GM21447 (cell line): ENCODE measurements at regions not wholly inside any gene's neighbourhood (a gene's known extent, or its start where the extent isn't known, plus 50 kb on each side); places are given as distances from the start of the nearest gene placed in this dataset.

Experiments used
- ATAC-seq: cut with Tn5 transposase; IDR thresholded peaks from one replicate; pipeline ENCODE4 v1.9.1; 2021; ENCODE audit not compliant: unreplicated experiment

- no peak for ATAC-seq
These were observed 54.5 kb upstream of the HTR4 start for GRCh38 chr5:148708854-148709253.

GRCh38 chr5:148711961-148712360, 57.6 kb upstream of the HTR4 start:
- ATAC-seq = no peak

- no peak for ATAC-seq
These were observed 59.6 kb upstream of the HTR4 start for GRCh38 chr5:148713735-148714508.

DNA sequence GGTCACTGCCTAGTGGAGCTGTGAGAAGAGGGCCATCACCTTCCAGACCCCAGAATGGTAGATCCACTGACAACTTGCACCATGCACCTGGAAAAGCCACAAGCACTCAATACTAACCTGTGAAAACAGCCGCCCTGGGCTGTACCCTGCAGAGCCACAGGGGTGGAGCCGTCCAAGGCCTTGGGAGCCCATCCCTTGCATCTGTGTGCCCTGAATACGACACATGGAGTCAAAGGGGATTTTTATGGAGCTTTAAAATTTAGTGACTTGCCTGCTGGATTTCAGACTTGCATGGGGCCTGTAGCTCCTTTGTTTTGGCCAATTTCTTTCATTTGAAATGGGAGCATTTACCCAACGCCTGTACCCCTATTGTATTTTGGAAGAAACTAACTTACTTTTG, 62.4 kb upstream of the HTR4 start:
- ATAC-seq = no peak

DNA sequence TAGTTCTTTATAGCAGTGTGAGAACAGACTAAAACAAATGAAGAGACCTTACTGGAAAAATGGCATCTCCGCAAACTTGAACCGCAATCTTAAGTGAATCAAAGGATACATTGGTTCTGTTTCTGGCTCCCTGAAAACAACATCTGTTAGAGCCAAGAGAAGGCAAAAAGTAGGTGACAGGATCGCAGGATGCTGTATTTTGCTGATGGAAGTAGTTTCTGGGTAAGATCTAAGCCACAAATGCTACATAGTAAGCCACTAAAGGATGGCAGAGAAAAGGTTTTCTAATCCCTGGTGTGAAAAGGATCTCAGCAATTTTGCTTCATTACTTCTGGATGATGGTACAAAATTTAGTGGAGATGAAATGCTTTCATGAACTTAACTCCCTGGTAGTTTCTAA, 63.3 kb upstream of the HTR4 start:
- no peak for ATAC-seq

DNA sequence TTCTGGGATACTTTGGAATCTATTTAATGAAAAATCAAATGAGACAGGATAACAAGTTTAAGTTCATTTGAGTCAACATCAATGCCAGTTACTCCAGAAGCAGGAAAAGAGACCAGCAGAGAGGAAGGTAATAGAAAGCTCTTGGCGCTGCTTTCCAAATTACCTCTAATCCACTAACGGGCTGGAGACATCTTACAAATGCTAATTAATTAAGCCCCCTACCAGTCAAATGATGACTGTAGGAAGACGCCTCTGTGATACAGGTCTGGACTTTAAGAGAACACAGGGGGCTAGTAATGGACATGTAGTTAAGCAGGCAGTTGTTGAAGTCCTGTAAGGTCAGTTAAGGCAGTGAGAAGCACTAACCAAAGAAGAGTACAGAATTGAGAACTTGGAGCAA, 65.3 kb upstream of the HTR4 start:
- no peak for ATAC-seq

DNA sequence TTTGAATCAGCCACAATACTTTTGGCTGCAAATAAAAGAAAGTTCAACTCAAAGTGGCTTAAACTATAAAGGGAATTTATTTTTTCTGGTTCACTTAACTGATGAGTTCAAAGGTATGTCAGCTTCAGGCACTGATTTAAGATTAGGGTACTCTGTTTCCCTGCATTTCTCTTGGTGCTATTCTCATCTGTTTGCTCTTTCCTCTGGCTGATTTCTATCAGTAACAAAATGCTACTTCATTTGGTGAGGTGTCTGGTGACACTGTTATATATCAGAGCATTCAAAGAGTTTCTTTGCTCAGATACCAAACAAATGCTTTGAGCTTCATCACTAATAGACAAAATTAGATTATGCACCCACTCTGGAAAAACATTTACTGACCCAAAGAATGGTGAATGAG, 65.9 kb upstream of the HTR4 start:
- no peak for ATAC-seq

DNA sequence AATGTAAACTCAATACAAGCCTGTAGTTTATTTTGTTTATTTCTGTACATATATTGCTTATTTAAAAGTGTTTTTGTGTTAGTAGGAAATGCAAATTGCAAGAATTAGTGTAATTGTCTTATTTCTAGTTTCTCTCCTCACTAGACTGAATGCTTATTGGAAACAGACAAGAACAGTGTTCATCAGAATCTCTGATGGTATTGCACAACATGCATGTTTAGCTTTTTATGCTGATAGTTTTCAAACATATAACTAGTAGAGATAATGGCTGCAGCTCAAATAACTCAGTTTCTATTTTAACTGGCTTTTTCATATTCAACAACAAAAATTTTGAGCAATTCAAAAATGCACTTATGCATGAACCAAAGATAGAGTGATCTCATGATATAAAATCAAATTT, 68.8 kb upstream of the HTR4 start:
- no peak for ATAC-seq

GRCh38 chr5:148725675-148726074, 71.3 kb upstream of the HTR4 start:
- no peak for ATAC-seq

- ATAC-seq = no peak
These were observed 74.9 kb upstream of the HTR4 start for GRCh38 chr5:148729182-148729581.

- ATAC-seq = no peak
These were observed 75.9 kb upstream of the HTR4 start for GRCh38 chr5:148730270-148730669.

DNA sequence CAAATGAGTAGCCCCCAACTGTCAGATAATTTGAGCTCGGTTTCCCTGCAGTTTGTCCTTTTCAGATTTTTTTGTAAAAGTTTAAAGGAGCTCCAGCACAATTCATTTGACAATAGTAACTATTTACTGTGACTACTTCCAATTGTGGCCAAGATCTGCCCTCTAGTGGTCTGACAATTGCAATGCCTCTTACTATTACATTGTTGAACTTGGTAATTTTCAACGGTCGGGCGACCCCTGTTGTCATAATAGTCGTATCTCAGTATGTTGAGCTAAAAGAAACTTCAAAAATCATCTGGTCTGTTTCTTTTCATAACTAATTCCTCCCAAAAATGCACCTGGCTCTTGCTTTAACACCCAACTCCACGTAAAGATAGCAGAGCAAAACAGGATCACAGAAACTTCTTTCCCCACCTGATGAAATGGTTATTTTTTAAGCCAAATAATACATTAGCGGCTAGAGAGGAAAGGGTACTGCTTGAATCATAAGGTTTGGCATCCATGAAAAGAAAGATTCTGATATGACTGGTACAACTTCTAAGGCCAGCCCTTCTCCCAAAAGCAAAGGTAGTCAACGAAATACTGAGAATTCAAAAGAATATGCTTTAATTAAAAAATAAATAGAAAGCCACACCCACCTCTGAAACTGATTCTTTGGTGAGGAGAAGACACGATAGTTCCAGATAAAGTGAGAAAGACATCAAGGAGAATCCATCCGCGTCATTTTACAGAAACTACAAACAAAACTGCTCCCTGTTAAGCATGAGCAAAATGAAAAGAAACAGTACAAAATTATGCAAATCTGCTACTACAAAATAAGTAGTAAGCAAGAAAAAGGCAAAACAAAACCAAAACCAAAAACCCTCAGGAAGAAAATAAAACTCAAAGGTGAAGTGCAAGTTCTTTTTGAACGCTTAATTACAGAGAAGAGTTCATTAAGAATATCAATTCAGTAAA, 76.9 kb upstream of the HTR4 start:
- peak; percentile 91 for ATAC-seq

GRCh38 chr5:148732692-148733091, 78.4 kb upstream of the HTR4 start:
- no peak for ATAC-seq

DNA sequence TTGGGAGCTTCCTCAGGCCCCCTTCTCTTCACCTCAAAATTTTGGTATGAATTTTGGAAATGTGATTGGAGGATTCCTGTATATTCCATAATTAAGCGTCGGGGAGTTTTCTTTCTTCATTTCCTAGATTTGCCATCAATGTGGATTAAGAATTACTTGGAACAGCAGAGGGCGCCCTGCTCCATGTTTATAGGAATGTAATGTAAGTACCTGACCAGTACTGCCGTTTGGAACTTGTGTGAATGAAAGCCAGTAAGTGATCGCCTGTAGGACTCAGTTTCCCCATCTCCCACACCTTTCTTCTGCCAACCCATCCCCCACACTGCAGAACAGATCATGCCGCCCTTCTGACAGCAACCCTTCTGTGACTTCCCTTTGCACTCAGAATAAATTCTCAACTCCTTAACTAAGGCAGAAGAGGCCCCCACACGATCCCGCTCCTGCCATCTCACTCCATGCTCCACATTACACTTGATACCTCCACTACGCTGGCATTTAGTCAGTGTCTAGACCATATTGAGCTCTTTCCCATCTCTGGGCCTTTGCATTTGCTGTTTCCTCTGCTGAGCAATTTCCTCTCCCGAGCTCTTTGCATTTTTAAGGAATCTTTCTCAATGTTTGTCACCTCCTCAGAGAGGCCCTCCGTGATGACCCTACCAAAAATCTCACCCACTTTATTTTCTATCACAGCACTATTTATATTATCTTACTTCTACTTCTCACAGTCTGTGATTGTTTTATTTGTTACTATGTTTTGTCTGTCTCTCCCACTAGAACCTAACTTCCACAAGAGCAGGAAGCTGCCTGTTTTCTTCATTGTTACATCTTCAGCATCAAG, 79.5 kb upstream of the HTR4 start:
- ATAC-seq = no peak

GRCh38 chr5:148734518-148734917, 80.2 kb upstream of the HTR4 start:
- no peak for ATAC-seq

DNA sequence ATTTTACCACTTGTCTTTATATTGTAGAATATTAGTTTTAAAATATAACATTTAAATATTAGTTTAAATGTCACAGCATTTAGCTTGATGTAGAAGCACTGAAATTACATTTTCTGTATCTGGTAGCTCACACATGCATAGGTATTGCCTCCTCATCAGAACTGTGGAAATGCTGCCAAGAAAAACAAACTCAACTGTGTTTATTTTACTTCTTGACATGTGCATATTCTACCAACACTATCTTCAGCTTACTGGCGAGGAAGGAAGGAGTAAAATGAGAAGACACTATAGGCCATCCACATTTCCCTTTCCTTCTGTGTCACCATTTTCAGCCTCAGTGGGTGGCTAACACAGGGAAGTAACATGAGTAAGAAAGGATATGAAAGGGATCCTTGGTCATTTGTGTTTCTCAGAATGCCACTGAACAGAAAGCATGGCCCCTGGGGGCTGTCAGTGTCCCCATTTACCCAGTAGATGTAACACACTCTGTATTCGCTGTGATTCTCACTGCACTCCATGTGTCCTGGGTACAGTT, 81.0 kb upstream of the HTR4 start:
- no peak for ATAC-seq

GRCh38 chr5:148739023-148739422, 84.7 kb upstream of the HTR4 start:
- ATAC-seq = no peak

GRCh38 chr5:148739524-148739923, 85.2 kb upstream of the HTR4 start:
- ATAC-seq = no peak

- ATAC-seq = no peak
These were observed 85.9 kb upstream of the HTR4 start for GRCh38 chr5:148740079-148740858.
